ENCODE measurements at regions not wholly inside any gene's neighbourhood (a gene's known extent, or its start where the extent isn't known, plus 50 kb on each side); places are given as distances from the start of the nearest gene placed in this dataset.

- TF ChIP-seq, protein P1, sequence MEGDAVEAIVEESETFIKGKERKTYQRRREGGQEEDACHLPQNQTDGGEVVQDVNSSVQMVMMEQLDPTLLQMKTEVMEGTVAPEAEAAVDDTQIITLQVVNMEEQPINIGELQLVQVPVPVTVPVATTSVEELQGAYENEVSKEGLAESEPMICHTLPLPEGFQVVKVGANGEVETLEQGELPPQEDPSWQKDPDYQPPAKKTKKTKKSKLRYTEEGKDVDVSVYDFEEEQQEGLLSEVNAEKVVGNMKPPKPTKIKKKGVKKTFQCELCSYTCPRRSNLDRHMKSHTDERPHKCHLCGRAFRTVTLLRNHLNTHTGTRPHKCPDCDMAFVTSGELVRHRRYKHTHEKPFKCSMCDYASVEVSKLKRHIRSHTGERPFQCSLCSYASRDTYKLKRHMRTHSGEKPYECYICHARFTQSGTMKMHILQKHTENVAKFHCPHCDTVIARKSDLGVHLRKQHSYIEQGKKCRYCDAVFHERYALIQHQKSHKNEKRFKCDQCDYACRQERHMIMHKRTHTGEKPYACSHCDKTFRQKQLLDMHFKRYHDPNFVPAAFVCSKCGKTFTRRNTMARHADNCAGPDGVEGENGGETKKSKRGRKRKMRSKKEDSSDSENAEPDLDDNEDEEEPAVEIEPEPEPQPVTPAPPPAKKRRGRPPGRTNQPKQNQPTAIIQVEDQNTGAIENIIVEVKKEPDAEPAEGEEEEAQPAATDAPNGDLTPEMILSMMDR (IDR thresholded peaks at IDR 0.05; ENCODE audit: low read depth, low read length, poor library complexity, severe bottlenecking) = no peak
- no peak for TF ChIP-seq EZH2phosphoT487 (IDR thresholded peaks at IDR 0.05; ENCODE audit: borderline replicate concordance, low read length)
These were observed 439.2 kb downstream of the MAFB start for GRCh38 chr20:40249805-40250204.

Measured in DOHH2 (cell line).